Peyer's patch (tissue), 4 donors: ENCODE measurements at regions not wholly inside any gene's neighbourhood (a gene's known extent, or its start where the extent isn't known, plus 50 kb on each side); places are given as distances from the start of the nearest gene placed in this dataset.

Experiments used
- DNase-seq, 3 donors: peaks; one replicate each; pipeline ENCODE4 v3.0.0-alpha.2; 2017 to 2019
- H3K27ac ChIP-seq, 4 donors: fragments of 200-600 bp; sonication (generic); one replicate each; pipeline ENCODE4 v1.5.1; 2016 to 2019
- H3K27me3 ChIP-seq, 2 donors: fragments of 200-600 bp; sonication (generic); one replicate each; pipeline ENCODE4 v1.5.1; 2019
- H3K36me3 ChIP-seq, 3 donors: fragments of 200-600 bp; sonication (generic); one replicate each; pipeline ENCODE4 v1.5.1; 2016 to 2019
- H3K4me1 ChIP-seq, 4 donors: fragments of 200-600 bp; sonication (generic); one replicate each; pipeline ENCODE4 v1.5.1; 2016 to 2019
- H3K4me3 ChIP-seq, 4 donors: fragments of 200-600 bp; sonication (generic); 1 replicate in 3 of 4; 2 replicates in 1 of 4; pipeline ENCODE4 v1.5.1; 2016 to 2019; ENCODE audit warnings: mild to moderate bottlenecking in 1 of 4
- H3K9me3 ChIP-seq, 4 donors: fragments of 200-600 bp; sonication (generic); one replicate each; pipeline ENCODE4 v1.5.1; 2016 to 2019; ENCODE audit warnings: mild to moderate bottlenecking in 1 of 4
- POLR2A ChIP-seq, 2 donors: fragments of 450-650 bp; IDR thresholded peaks; one replicate each; pipeline ENCODE4 v1.5.1; 2017; ENCODE audit warnings: antibody characterized with exemption in 2 of 2, mild to moderate bottlenecking in 2 of 2, moderate library complexity in 2 of 2
- TF ChIP-seq, protein P1 (sequence below), 6 experiments: fragments of 450-650 bp in 4 of 6; fragments of 200-600 bp in 2 of 6; sonication (generic) in 1 of 6; IDR thresholded peaks; one replicate each; pipeline ENCODE4 v1.5.1; 2017 to 2019; ENCODE audit warnings: antibody characterized with exemption in 6 of 6, mild to moderate bottlenecking in 3 of 6, moderate library complexity in 1 of 6

DNA sequence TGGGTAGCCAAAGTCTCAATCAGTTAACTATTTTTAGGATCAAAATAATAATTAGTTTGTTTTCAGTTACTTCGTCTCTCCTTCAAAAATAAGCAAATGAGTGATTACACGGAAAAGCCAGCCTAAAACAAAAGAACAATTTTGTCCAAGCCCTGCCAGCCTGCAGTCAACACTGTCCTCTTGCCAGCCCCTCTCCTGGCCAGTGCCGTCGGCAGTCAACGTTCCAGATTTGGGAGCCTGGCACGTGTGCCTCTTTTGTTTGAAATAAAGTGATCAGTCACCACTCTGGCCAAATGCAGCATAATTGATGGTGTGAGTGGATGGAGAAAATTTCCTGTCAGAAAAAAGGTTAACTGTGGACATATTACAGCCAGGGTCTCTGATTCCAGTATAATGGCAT, 260.6 kb upstream of the SKOR2 start:
- Histone ChIP-seq H3K36me3 (no peaks in the 10 kb centered on the region), H3K9me3 (no peaks in the 10 kb centered on the region), H3K4me1 (no peaks in the 10 kb centered on the region), H3K27me3 (no peaks in the 10 kb centered on the region), H3K4me3 (no peak overlapping the region), H3K27ac (no peak overlapping the region)
- TF ChIP-seq POLR2A (IDR thresholded peaks at IDR 0.05), result no peak
- TF ChIP-seq, protein P1, sequence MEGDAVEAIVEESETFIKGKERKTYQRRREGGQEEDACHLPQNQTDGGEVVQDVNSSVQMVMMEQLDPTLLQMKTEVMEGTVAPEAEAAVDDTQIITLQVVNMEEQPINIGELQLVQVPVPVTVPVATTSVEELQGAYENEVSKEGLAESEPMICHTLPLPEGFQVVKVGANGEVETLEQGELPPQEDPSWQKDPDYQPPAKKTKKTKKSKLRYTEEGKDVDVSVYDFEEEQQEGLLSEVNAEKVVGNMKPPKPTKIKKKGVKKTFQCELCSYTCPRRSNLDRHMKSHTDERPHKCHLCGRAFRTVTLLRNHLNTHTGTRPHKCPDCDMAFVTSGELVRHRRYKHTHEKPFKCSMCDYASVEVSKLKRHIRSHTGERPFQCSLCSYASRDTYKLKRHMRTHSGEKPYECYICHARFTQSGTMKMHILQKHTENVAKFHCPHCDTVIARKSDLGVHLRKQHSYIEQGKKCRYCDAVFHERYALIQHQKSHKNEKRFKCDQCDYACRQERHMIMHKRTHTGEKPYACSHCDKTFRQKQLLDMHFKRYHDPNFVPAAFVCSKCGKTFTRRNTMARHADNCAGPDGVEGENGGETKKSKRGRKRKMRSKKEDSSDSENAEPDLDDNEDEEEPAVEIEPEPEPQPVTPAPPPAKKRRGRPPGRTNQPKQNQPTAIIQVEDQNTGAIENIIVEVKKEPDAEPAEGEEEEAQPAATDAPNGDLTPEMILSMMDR (IDR thresholded peaks at IDR 0.05), result no peak
- no peak for DNase-seq

GRCh38 chr18:47510831-47511230, 259.4 kb upstream of the SKOR2 start:
- Histone ChIP-seq H3K27ac (no peak overlapping the region), H3K4me3 (no peak overlapping the region)

GRCh38 chr18:47507651-47508050, 256.2 kb upstream of the SKOR2 start:
- Histone ChIP-seq H3K4me1 (no peaks in the 10 kb centered on the region), H3K4me3 (no peak overlapping the region), H3K9me3 (no peaks in the 10 kb centered on the region), H3K27me3 (no peaks in the 10 kb centered on the region), H3K27ac (no peak overlapping the region), H3K36me3 (no peaks in the 10 kb centered on the region)
- DNase-seq, result no peak
- TF ChIP-seq POLR2A (IDR thresholded peaks at IDR 0.05), result no peak
- TF ChIP-seq, protein P1 (IDR thresholded peaks at IDR 0.05), result no peak

More at GRCh38 chr18:47510831-47511230, 259.4 kb upstream of the SKOR2 start:
- Histone ChIP-seq H3K36me3 (no peaks in the 10 kb centered on the region), H3K9me3 (no peaks in the 10 kb centered on the region), H3K4me1 (no peaks in the 10 kb centered on the region), H3K27me3 (no peaks in the 10 kb centered on the region)
- DNase-seq, result no peak
- TF ChIP-seq POLR2A (IDR thresholded peaks at IDR 0.05), result no peak
- TF ChIP-seq, protein P1 (IDR thresholded peaks at IDR 0.05), result no peak

- H3K4me3 ChIP-seq, result no peak overlapping the region
- no peaks in the 10 kb centered on the region for H3K9me3 ChIP-seq
- TF ChIP-seq, protein P1 (IDR thresholded peaks at IDR 0.05), result no peak
- TF ChIP-seq POLR2A (IDR thresholded peaks at IDR 0.05), result no peak
- H3K27ac ChIP-seq, result no peak overlapping the region
- H3K27me3 ChIP-seq, result no peaks in the 10 kb centered on the region
- H3K36me3 ChIP-seq, result no peaks in the 10 kb centered on the region
- no peaks in the 10 kb centered on the region for H3K4me1 ChIP-seq
- no peak for DNase-seq
These were observed 255.4 kb upstream of the SKOR2 start for GRCh38 chr18:47506897-47507296.

GRCh38 chr18:47501946-47502345, 250.5 kb upstream of the SKOR2 start:
- no peak for DNase-seq

More at GRCh38 chr18:47501946-47502345, 250.5 kb upstream of the SKOR2 start:
- Histone ChIP-seq H3K9me3 (no peaks in the 10 kb centered on the region), H3K27me3 (no peaks in the 10 kb centered on the region), H3K27ac (no peak overlapping the region), H3K36me3 (no peaks in the 10 kb centered on the region), H3K4me1 (no peaks in the 10 kb centered on the region), H3K4me3 (no peak overlapping the region)
- no peak for TF ChIP-seq POLR2A (IDR thresholded peaks at IDR 0.05)
- TF ChIP-seq, protein P1 (IDR thresholded peaks at IDR 0.05), result no peak
